Bronchial epithelial cell (primary cell): ENCODE measurements at regions not wholly inside any gene's neighbourhood (a gene's known extent, or its start where the extent isn't known, plus 50 kb on each side); places are given as distances from the start of the nearest gene placed in this dataset.

Experiments
- DNase-seq: peaks from one replicate; pipeline ENCODE4 v3.0.0-alpha.2; 2010; ENCODE audit warnings: low read depth
- FAIRE-seq: peaks from 2 replicates; lab custom pipeline; 2011; peaks lifted over from hg19 to GRCh38; lab: Jason Lieb, UNC
- H3K27me3 ChIP-seq: 2 replicates; pipeline ENCODE4 v1.5.1; 2011; ENCODE audit warnings: low read length; ENCODE audit not compliant: control insufficient read depth, insufficient read depth
- H3K36me3 ChIP-seq: 2 replicates; pipeline ENCODE4 v1.5.1; 2011; ENCODE audit warnings: low read length; ENCODE audit not compliant: control insufficient read depth, insufficient read depth
- H3K4me3 ChIP-seq: 2 replicates; pipeline ENCODE4 v1.5.1; 2011; ENCODE audit warnings: mild to moderate bottlenecking, low read depth, low read length, control low read depth
- CTCF ChIP-seq: IDR thresholded peaks from 2 replicates; pipeline ENCODE4 v1.5.1; 2011; ENCODE audit warnings: mild to moderate bottlenecking, moderate library complexity, low read length, control low read depth, inconsistent platforms; ENCODE audit not compliant: insufficient read depth, severe bottlenecking

DNA sequence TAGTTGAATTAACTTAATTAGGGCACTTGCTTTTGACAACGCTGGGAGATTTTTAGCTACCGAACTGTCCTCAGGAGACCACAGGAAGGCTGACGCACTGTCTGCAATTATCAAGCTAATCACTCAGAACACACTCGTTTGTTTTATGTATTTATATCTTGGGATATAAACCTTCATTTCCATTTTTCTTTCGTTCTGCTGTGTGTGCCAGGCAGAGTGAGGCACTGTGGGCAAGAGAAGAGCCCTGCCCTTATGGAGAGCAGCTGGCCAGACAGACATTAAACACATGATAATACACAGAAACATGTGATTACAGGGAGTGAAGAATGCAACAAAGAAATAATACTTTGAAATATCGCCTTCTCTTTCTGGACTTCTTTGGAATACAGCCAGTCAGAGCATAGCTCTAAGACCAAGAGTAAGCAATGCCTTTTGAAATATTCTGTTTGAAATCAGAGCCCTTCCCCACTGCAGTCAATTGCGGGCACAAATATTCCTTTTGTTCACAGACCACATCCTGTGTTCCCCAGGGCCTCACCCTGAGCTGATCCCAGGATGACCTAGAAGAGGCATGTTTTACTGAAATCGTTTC, 96.8 kb downstream of the ANKRD60 start:
- DNase-seq (peak; percentile 77), FAIRE-seq (no peak)

GRCh38 chr20:58131151-58131550, 97.3 kb downstream of the ANKRD60 start:
- DNase-seq, result peak; percentile 28
- Histone ChIP-seq H3K4me3 (no peak overlapping the region), H3K36me3 (no peaks in the 10 kb centered on the region), H3K27me3 (peaks cover 25% of the 10 kb centered on the region)
- FAIRE-seq, result no peak
- no peak for TF ChIP-seq CTCF

More for the DNA sequence above, 96.8 kb downstream of the ANKRD60 start:
- H3K4me3 ChIP-seq, result no peak overlapping the region
- no peaks in the 10 kb centered on the region for H3K36me3 ChIP-seq
- TF ChIP-seq CTCF, result no peak
- H3K27me3 ChIP-seq, result peaks cover 25% of the 10 kb centered on the region

DNA sequence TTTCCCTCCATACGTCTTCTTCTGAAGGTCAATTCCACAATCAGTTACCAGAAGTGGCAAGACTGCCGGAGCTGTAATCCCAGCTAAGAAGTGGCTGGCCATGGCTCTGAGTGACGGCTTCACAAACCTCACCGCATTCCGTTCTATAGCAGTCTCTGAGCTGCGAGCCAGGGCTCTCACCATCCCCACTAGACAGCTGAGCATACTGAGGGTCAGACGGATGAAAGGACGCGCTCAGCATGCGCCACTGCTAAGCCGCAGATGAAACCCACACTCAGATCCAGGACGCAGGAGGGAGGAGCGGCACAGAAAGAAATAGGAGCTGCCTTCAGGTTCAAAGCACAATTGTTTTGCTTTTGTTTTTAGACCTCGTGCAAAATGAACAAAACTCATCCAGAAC, 97.9 kb downstream of the ANKRD60 start:
- Histone ChIP-seq H3K36me3 (no peaks in the 10 kb centered on the region), H3K27me3 (peaks cover 25% of the 10 kb centered on the region), H3K4me3 (no peak overlapping the region)
- TF ChIP-seq CTCF, result no peak
- FAIRE-seq (no peak), DNase-seq (no peak)

DNA sequence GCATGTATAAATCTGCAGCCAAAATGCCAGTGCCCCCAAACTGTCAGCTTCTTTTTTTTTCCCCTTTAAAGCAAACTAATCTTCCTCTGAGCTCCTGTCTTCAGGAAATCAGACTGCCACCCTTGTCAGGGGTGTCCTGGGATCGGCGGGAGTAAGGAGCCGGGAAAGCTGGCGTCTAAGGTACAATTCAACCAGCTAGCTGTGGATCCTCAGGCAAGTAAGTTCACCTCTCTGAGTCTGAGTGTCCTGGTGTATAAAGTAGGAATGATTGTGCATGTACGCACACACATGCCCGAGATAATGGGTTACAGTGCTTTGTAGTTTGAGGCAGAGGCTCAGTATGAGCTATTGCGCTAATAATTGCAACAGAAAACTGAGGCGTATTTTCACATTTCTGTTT, 98.3 kb downstream of the ANKRD60 start:
- no peak for DNase-seq
- no peak overlapping the region for H3K4me3 ChIP-seq
- FAIRE-seq, result peak; percentile 50
- TF ChIP-seq CTCF, result no peak
- no peaks in the 10 kb centered on the region for H3K36me3 ChIP-seq
- H3K27me3 ChIP-seq, result peaks cover 21% of the 10 kb centered on the region

DNA sequence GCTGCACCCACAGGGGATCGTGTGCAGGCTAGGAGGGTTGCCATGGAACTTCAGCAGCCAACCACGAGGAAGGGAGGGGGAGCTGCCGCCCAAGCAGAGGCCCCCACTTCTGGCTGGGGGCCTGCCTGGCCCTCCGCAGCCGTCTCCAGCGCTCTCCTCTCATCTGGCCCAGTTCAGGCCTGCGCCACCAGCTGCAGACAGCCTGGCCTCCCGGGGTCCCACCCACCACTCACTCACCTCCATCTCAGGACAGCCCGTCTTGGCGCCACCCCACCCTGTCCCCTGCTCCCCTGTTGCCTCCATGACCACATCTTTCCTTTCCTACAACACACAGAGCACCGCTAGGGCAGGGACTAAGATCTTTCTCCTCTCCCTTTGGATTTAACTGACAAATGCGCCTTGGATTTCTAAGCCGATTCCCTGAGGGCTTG, 98.7 kb downstream of the ANKRD60 start:
- peaks cover 17% of the 10 kb centered on the region for H3K27me3 ChIP-seq
- TF ChIP-seq CTCF, result no peak
- FAIRE-seq (no peak), DNase-seq (no peak)
- H3K4me3 ChIP-seq, result no peak overlapping the region
- H3K36me3 ChIP-seq, result no peaks in the 10 kb centered on the region
